GM18868 (cell line): ENCODE measurements at regions not wholly inside any gene's neighbourhood (a gene's known extent, or its start where the extent isn't known, plus 50 kb on each side); places are given as distances from the start of the nearest gene placed in this dataset.
"Not testable (repeated sequence)": the region's sequence is repeated elsewhere in the genome, so short reads cannot be mapped to it uniquely, and the experiment has no call there.

Experiments
- ATAC-seq: cut with Tn5 transposase; IDR thresholded peaks from one replicate; pipeline ENCODE4 v1.9.1; 2021; ENCODE audit warnings: mild to moderate bottlenecking, moderate library complexity; ENCODE audit not compliant: unreplicated experiment

GRCh38 chr5:34548086-34548403 lies 108.1 kb upstream of the RAI14 start:
- ATAC-seq, result no peak

- no peak for ATAC-seq
Measured at GRCh38 chr5:34550247-34550646, 105.9 kb upstream of the RAI14 start.

GRCh38 chr5:34550964-34551363 lies 105.2 kb upstream of the RAI14 start:
- ATAC-seq, result no peak

GRCh38 chr5:34551911-34552433 lies 104.2 kb upstream of the RAI14 start:
- no peak for ATAC-seq

- no peak for ATAC-seq
Measured at GRCh38 chr5:34552686-34553085, 103.4 kb upstream of the RAI14 start.

GRCh38 chr5:34553581-34553980 lies 102.5 kb upstream of the RAI14 start:
- ATAC-seq, result no peak

GRCh38 chr5:34554641-34555040 lies 101.5 kb upstream of the RAI14 start:
- ATAC-seq, result no peak

GRCh38 chr5:34555699-34556508 lies 100.2 kb upstream of the RAI14 start:
- ATAC-seq, result no peak

- no peak for ATAC-seq
Measured at GRCh38 chr5:34556509-34556782, 99.7 kb upstream of the RAI14 start.

- not testable (repeated sequence) for ATAC-seq
Measured at GRCh38 chr5:34561581-34561980, 94.5 kb upstream of the RAI14 start.

- no peak for ATAC-seq
Measured at GRCh38 chr5:34562791-34563190, 93.3 kb upstream of the RAI14 start.

GRCh38 chr5:34563269-34563668 lies 92.9 kb upstream of the RAI14 start:
- no peak for ATAC-seq

- ATAC-seq, result no peak
Measured at GRCh38 chr5:34563931-34564709, 92.0 kb upstream of the RAI14 start.

- no peak for ATAC-seq
Measured at GRCh38 chr5:34564710-34565235, 91.4 kb upstream of the RAI14 start.

- no peak for ATAC-seq
Measured at GRCh38 chr5:34570143-34570542, 86.0 kb upstream of the RAI14 start.

GRCh38 chr5:34570721-34571676 lies 85.1 kb upstream of the RAI14 start:
- ATAC-seq, result no peak

- no peak for ATAC-seq
Measured at GRCh38 chr5:34571677-34572041, 84.5 kb upstream of the RAI14 start.

GRCh38 chr5:34574936-34575467 lies 81.1 kb upstream of the RAI14 start:
- ATAC-seq, result no peak

- ATAC-seq, result no peak
Measured at GRCh38 chr5:34576891-34577666, 79.0 kb upstream of the RAI14 start.

- ATAC-seq, result no peak
Measured at GRCh38 chr5:34578962-34579361, 77.2 kb upstream of the RAI14 start.
